Lung (tissue), 11 donors: ENCODE measurements at regions not wholly inside any gene's neighbourhood (a gene's known extent, or its start where the extent isn't known, plus 50 kb on each side); places are given as distances from the start of the nearest gene placed in this dataset.

Experiments
- ATAC-seq: fragments of 200-7000 bp; cut with Tn5 transposase; one replicate; pipeline ENCODE4 v1.9.1; 2020; ENCODE audit warnings: moderate number of reproducible peaks; ENCODE audit not compliant: insufficient read depth, low FRiP score
- DNase-seq, 3 donors: peaks; one replicate each; pipeline ENCODE4 v3.0.0-alpha.2; 2013 to 2017
- H3K27ac ChIP-seq, 2 donors: one replicate each; pipeline ENCODE4 v1.5.1; 2013; ENCODE audit warnings: mild to moderate bottlenecking in 2 of 2, moderate library complexity in 2 of 2, control low read depth in 1 of 2, inconsistent platforms in 1 of 2, low read depth in 1 of 2, low read length in 1 of 2
- H3K27me3 ChIP-seq, 3 donors: one replicate each; pipeline ENCODE4 v1.5.1; 2013; ENCODE audit warnings: low read length in 2 of 3; ENCODE audit not compliant: control insufficient read depth in 3 of 3, insufficient read depth in 3 of 3
- H3K36me3 ChIP-seq, 4 donors: one replicate each; pipeline ENCODE4 v1.5.1; 2013; ENCODE audit warnings: low read length in 4 of 4, mild to moderate bottlenecking in 1 of 4, moderate library complexity in 1 of 4; ENCODE audit not compliant: control insufficient read depth in 4 of 4, insufficient read depth in 4 of 4
- H3K4me1 ChIP-seq, 5 donors: one replicate each; pipeline ENCODE4 v1.5.1; 2013; ENCODE audit warnings: low read length in 5 of 5, mild to moderate bottlenecking in 2 of 5, moderate library complexity in 1 of 5; ENCODE audit not compliant: control insufficient read depth in 5 of 5, insufficient read depth in 5 of 5
- H3K4me3 ChIP-seq: one replicate; pipeline ENCODE4 v1.5.1; 2013; ENCODE audit warnings: mild to moderate bottlenecking, control low read depth, moderate library complexity
- H3K9ac ChIP-seq, 2 donors: one replicate each; pipeline ENCODE4 v1.5.1; 2013; ENCODE audit warnings: low read length in 2 of 2, control low read depth in 1 of 2; ENCODE audit not compliant: insufficient read depth in 1 of 2
- H3K9me3 ChIP-seq, 4 donors: one replicate each; pipeline ENCODE4 v1.5.1; 2013; ENCODE audit warnings: low read length in 3 of 4, mild to moderate bottlenecking in 1 of 4, moderate library complexity in 1 of 4; ENCODE audit not compliant: control insufficient read depth in 4 of 4, insufficient read depth in 3 of 4
- CTCF ChIP-seq: IDR thresholded peaks from 2 replicates; pipeline ENCODE4 v1.5.1; 2012; ENCODE audit warnings: mild to moderate bottlenecking; ENCODE audit errors: control extremely low read depth, extremely low read depth
- WGBS, 2 donors: extraction: QIAGEN DNeasy Blood & Tissue Kit; methylation state at CpG; one replicate each; pipeline ENCODE4 v1.1.7; 2013; 5-methylcytosine and 5-hydroxymethylcytosine counted together
- donor health status: control.
- donor health status: control.
- donor health status: Bipolar disorder and iron deficiency.
- donor health status: healthy.
- donor health status: DM: yes; HTN: yes; CAD: no.

GRCh38 chr2:166381-166780 is 97.5 kb downstream of the SH3YL1 start:
- 53 to 69% methylated on average over 10 of the region's 10 CpGs for WGBS, 2 donors
- ATAC-seq: no peak
- Histone ChIP-seq H3K27ac (no peak overlapping the region), H3K36me3 (no peaks in the 10 kb centered on the region), H3K9me3 (no peaks in the 10 kb centered on the region), H3K9ac (no peak overlapping the region), H3K4me1 (peaks cover 0 to 3% (median 0%) of the 10 kb centered on the region in 5 donors), H3K4me3 (no peak overlapping the region), H3K27me3 (no peaks in the 10 kb centered on the region)
- DNase-seq: peak; percentile 24 to 62 (median 34)
- no peak for TF ChIP-seq CTCF

GRCh38 chr2:165530-165929 is 98.3 kb downstream of the SH3YL1 start:
- H3K4me1 ChIP-seq: peaks cover 0 to 3% (median 0%) of the 10 kb centered on the region in 5 donors
- no peaks in the 10 kb centered on the region for H3K9me3 ChIP-seq
- H3K36me3 ChIP-seq: no peaks in the 10 kb centered on the region
- no peaks in the 10 kb centered on the region for H3K27me3 ChIP-seq
- 49 to 55% methylated on average over 1 of the region's 1 CpG for WGBS, 2 donors
- no peak for ATAC-seq
- no peak overlapping the region for H3K9ac ChIP-seq
- H3K27ac ChIP-seq: no peak overlapping the region
- no peak for TF ChIP-seq CTCF
- H3K4me3 ChIP-seq: no peak overlapping the region
- no peak for DNase-seq

- no peak for TF ChIP-seq CTCF
- WGBS, 2 donors: 74 to 75% methylated on average over 13 of the region's 13 CpGs
- Histone ChIP-seq H3K4me1 (peaks cover 0 to 3% (median 0%) of the 10 kb centered on the region in 5 donors), H3K27ac (no peak overlapping the region), H3K27me3 (no peaks in the 10 kb centered on the region), H3K36me3 (no peaks in the 10 kb centered on the region), H3K9ac (no peak overlapping the region), H3K9me3 (no peaks in the 10 kb centered on the region), H3K4me3 (no peak overlapping the region)
- DNase-seq (no peak), ATAC-seq (no peak)
Measured at GRCh38 chr2:162473-163382, 101.1 kb downstream of the SH3YL1 start.
